ENCODE measurements at regions not wholly inside any gene's neighbourhood (a gene's known extent, or its start where the extent isn't known, plus 50 kb on each side); places are given as distances from the start of the nearest gene placed in this dataset.
"Not testable (repeated sequence)": the region's sequence is repeated elsewhere in the genome, so short reads cannot be mapped to it uniquely, and the experiment has no call there.

DNA sequence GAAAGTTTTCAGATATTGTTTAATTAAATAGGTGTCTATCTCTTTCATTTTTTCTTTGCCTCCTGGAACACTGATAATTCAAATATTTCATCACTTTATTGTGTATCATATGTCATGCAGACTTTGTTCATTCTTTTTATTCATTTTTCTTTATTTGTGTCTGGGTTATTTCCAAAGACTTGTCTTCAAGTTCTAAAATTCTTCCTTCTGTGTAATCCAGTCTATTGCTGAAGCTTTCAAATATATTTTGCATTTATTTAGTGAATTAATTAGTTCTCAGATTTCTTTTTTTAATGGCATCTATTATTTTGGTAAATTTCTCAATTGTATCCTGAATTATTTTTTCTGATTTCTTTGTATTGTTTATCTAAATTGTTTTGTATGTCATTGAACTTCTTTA, 70.1 kb downstream of the ZNF330 start:
- DNase-seq = no peak

DNA sequence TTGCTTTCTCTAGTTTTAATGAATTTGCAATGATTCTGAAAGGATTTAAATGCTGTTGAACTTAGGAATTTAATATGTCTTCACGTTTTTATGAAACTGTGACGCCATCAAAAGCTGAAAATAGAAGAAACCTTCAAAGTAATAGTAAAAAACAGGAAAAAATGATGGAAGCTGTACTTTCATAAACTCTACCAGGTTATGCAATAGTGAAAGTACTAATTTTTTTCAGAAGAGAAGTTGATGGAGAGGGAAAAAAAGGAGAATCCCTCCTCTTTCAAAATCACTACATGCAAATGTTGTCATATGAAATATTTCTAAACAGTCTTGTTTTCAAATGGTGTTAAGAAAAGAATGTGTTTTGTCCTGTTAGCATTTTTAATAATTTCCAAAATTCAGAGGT, 73.6 kb downstream of the ZNF330 start:
- no peak for DNase-seq

DNA sequence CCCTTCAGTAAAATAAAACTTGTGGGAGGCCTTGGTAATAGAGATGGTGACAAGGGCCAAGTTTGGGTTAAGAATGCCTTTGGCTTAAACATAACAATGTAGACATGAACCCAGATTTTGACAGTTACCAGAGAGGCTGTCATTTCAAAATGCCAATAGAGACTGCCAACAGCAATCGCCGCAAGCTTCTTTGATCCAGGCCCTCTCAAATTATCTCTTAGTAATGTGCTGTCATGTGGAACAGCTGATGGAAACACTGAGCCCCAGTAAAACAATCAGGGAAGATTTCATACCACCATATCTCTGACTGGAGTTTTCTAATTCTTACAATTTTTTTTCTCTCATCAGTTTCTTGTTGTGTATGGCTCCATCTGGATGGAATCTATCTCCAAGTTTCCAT, 80.5 kb downstream of the ZNF330 start:
- no peak for DNase-seq

GRCh38 chr4:141302924-141303323, 82.2 kb downstream of the ZNF330 start:
- no peak for DNase-seq

GRCh38 chr4:141304346-141304745, 83.7 kb downstream of the ZNF330 start:
- DNase-seq = no peak

GRCh38 chr4:141306331-141306730, 85.6 kb downstream of the ZNF330 start:
- DNase-seq = no peak

- peak; percentile 68 for DNase-seq
Measured at GRCh38 chr4:141307241-141307689, 86.6 kb downstream of the ZNF330 start.

- no peak for DNase-seq
Measured at GRCh38 chr4:141309874-141310273, 89.2 kb downstream of the ZNF330 start.

GRCh38 chr4:141311246-141312204, 90.8 kb downstream of the ZNF330 start:
- no peak for DNase-seq

- DNase-seq = no peak
Measured at GRCh38 chr4:141314627-141315026, 93.9 kb downstream of the ZNF330 start.

DNA sequence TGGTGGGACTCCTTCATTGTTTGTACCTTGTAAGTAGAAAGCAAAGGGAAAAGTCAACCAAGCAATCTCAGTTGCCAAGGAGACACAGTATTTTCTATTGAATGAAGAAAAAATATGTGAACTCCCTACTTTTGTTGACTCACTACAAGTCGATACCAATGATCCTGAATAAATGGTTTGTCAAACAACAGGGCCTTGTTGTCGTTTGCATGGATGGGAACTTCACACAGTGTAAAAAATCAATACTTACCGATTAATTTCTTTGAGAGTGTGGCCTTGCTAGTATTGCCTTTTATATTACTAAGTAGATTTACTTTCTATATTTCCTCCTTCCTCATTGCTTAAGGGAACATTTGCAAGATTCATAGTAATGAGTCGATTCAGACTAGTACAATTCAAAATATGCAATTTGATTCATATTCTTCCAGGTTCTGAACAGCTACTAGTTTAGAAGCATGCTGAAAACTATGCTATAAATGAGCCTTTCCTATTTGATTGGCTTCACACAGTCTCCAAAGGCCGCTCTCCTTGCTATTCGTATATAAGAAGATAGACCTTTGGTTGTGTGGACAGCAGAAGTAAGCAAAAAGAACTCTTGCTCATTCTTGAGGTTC, 108.0 kb downstream of the ZNF330 start:
- no peak for DNase-seq

DNA sequence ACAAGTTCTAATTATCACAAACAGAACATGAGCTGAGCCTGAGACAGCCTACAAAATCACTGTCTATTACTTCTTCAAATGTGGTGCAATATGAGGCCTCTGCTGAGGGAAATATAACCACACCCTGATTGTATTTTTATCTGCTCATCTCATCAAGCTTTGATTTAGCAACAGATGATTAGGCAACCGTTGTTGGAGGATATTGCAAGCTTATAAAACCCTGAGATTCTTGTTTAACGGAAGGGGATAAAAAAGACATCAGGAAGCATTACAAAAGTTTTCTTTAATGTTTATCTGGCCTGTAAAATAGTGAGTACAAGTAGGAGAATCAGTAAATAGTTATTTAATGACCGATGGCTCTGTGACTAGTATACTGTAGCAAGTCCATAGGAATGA, 108.5 kb downstream of the ZNF330 start:
- DNase-seq = peak; percentile 25

DNA sequence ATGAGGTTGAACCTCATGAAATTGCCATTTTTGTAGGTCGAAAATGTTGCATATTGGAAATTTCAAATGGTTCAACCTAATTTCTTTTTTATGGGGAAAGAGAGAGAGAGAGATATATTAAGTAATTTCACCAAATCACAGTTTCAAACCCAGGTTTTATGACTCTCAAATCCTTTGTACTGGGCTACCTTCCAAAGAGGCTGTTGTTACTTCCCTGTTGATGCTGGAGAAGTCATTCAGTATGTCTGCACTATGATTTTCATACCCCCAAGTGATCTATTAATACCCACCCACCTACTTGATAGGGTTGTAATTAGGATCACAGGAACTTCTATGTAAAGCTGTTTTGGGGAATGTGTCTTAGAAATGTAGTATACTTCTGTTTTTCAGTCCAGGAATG, 109.9 kb downstream of the ZNF330 start:
- DNase-seq = no peak

DNA sequence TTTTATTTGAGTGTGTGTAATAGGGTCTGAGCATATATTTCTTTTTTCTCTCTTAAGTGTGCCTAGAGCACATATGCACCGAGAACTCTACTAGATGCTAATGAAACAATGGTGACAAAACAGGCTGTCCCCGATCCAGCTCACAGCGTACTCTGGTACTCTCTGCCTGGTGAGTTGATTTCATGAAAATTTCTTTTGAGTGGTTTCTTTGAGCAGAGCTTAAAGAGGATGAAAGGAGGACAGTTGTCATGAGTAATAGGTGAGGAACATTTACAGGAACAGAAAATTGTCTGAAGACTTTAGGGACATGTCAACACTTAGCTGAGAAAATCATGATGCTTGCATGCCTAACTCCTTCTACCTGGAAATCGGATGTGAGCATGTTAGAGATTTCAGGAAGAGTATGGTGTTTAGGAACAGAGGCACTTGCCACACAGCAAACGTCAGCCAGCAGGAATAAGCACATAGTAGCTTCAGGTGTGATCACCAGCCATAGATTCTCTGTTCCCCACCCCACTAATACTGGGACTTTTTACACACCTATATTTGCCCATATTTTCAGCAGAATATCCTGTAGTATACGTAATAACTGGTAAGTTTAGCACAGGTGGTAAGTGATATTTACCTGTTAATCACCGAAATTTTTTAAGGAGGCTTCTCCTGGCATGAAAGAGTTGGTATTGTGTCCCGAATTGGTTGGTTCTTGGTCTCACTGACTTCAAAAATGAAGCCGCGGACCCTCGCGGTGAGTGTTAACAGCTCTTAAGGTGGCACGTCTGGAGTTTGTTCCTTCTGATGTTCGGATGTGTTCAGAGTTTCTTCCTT, 111.1 kb downstream of the ZNF330 start:
- no peak for DNase-seq

- not testable (repeated sequence) for DNase-seq
Measured at GRCh38 chr4:141332359-141333181, 111.9 kb downstream of the ZNF330 start.

- not testable (repeated sequence) for DNase-seq
Measured at GRCh38 chr4:141333456-141334230, 112.9 kb downstream of the ZNF330 start.

DNA sequence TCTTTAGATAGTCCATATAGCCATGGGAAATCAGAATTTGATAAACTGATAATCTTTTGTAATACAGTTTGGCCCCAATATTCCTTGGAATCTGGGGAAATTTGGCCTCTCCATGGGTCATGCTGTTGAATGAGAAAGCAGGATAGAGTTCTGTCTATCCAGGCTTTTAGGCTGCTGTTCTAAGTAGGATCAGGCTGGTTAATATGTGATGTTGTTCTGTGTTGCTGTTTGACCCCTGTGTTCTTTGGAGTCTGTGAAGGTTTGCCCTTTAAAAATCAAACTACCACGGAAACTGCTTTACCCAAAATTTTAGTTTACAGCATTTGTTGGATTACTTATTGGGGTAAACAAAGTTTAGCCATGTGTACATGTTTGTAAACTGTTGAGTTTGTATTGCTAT, 114.5 kb downstream of the ZNF330 start:
- DNase-seq = no peak

DNA sequence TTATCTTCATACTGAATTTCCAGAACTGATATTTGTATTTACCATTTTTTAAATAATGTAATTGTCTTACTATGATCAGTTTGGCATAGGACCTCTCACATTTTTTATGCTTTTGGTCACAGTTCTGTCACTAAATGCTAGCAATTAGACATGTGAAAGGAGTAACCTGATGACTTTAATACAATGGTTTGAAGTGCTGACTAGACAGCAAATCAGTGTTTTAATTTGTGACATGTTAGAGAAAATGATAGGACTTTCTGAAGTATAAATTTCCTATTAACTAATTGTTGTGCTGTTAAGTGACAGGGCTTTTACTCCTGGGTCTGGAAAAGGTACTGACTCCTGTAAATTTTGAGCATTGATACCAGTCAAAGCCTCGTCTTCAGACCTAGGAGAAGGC, 117.5 kb downstream of the ZNF330 start:
- DNase-seq = no peak

GRCh38 chr4:141339391-141339790, 118.7 kb downstream of the ZNF330 start:
- no peak for DNase-seq

- DNase-seq = no peak
Measured at GRCh38 chr4:141339966-141340365, 119.3 kb downstream of the ZNF330 start.

GRCh38 chr4:141340458-141340857, 119.8 kb downstream of the ZNF330 start:
- no peak for DNase-seq

- peak; percentile 10 for DNase-seq
Measured at GRCh38 chr4:141346144-141346543, 125.4 kb downstream of the ZNF330 start.

Data from CD4-positive, alpha-beta T cell treated with Interleukin-10 for 1 hour (primary cell).